ENCODE measurements at regions not wholly inside any gene's neighbourhood (a gene's known extent, or its start where the extent isn't known, plus 50 kb on each side); places are given as distances from the start of the nearest gene placed in this dataset.
A peak's percentile ranks its signal among the peaks of the same experiment; 100 is the strongest.

GRCh38 chr4:32261196-32261595 is 1541.0 kb downstream of the PCDH7 start:
- no peak for DNase-seq (ENCODE audit: extremely low spot score, unreplicated experiment)
- H3K27ac Mint-ChIP-seq, result no peak overlapping the region
- TF ChIP-seq CTCF (conservative IDR thresholded peaks at IDR 0.05), result no peak
- no peaks in the 10 kb centered on the region for H3K9me3 Mint-ChIP-seq
- no peak overlapping the region for H3K4me3 Mint-ChIP-seq
- H3K4me1 Mint-ChIP-seq (ENCODE audit: unreplicated experiment), result no peaks in the 10 kb centered on the region
- no peaks in the 10 kb centered on the region for H3K27me3 Mint-ChIP-seq
- no peaks in the 10 kb centered on the region for H3K36me3 Mint-ChIP-seq

GRCh38 chr4:32268863-32269262 is 1548.7 kb downstream of the PCDH7 start:
- no peaks in the 10 kb centered on the region for H3K36me3 Mint-ChIP-seq
- TF ChIP-seq CTCF (conservative IDR thresholded peaks at IDR 0.05), result peak; percentile 23
- H3K4me1 Mint-ChIP-seq (ENCODE audit: unreplicated experiment), result no peaks in the 10 kb centered on the region
- no peak for DNase-seq (ENCODE audit: extremely low spot score, unreplicated experiment)
- H3K9me3 Mint-ChIP-seq, result no peaks in the 10 kb centered on the region
- no peak overlapping the region for H3K4me3 Mint-ChIP-seq
- H3K27me3 Mint-ChIP-seq, result no peaks in the 10 kb centered on the region
- no peak overlapping the region for H3K27ac Mint-ChIP-seq

- Mint-ChIP-seq H3K9me3 (no peaks in the 10 kb centered on the region), H3K27ac (no peak overlapping the region), H3K4me3 (no peak overlapping the region), H3K27me3 (no peaks in the 10 kb centered on the region), H3K36me3 (no peaks in the 10 kb centered on the region), H3K4me1 (ENCODE audit: unreplicated experiment) (no peaks in the 10 kb centered on the region)
- TF ChIP-seq CTCF (conservative IDR thresholded peaks at IDR 0.05), result no peak
- DNase-seq (ENCODE audit: extremely low spot score, unreplicated experiment), result no peak
Observed at GRCh38 chr4:32290102-32290501, 1569.9 kb downstream of the PCDH7 start.

GRCh38 chr4:32318926-32319325 is 1598.8 kb downstream of the PCDH7 start:
- no peak overlapping the region for H3K27ac Mint-ChIP-seq
- H3K4me1 Mint-ChIP-seq (ENCODE audit: unreplicated experiment), result no peaks in the 10 kb centered on the region
- no peak overlapping the region for H3K4me3 Mint-ChIP-seq
- H3K27me3 Mint-ChIP-seq, result no peaks in the 10 kb centered on the region
- peaks cover 6% of the 10 kb centered on the region for H3K9me3 Mint-ChIP-seq
- no peaks in the 10 kb centered on the region for H3K36me3 Mint-ChIP-seq
- no peak for TF ChIP-seq CTCF (conservative IDR thresholded peaks at IDR 0.05)
- no peak for DNase-seq (ENCODE audit: extremely low spot score, unreplicated experiment)

GRCh38 chr4:32321421-32321820 is 1601.3 kb downstream of the PCDH7 start:
- Mint-ChIP-seq H3K36me3 (no peaks in the 10 kb centered on the region), H3K4me3 (no peak overlapping the region), H3K9me3 (peaks cover 11% of the 10 kb centered on the region), H3K27ac (no peak overlapping the region), H3K4me1 (ENCODE audit: unreplicated experiment) (no peaks in the 10 kb centered on the region), H3K27me3 (no peaks in the 10 kb centered on the region)
- no peak for DNase-seq (ENCODE audit: extremely low spot score, unreplicated experiment)
- TF ChIP-seq CTCF (conservative IDR thresholded peaks at IDR 0.05), result no peak

GRCh38 chr4:32334759-32335158 is 1614.6 kb downstream of the PCDH7 start:
- Mint-ChIP-seq H3K36me3 (no peaks in the 10 kb centered on the region), H3K27me3 (no peaks in the 10 kb centered on the region), H3K4me1 (ENCODE audit: unreplicated experiment) (no peaks in the 10 kb centered on the region), H3K27ac (no peak overlapping the region), H3K9me3 (no peaks in the 10 kb centered on the region), H3K4me3 (no peak overlapping the region)
- TF ChIP-seq CTCF (conservative IDR thresholded peaks at IDR 0.05), result no peak
- no peak for DNase-seq (ENCODE audit: extremely low spot score, unreplicated experiment)

Data from type B pancreatic cell (in vitro differentiated cells).